Left lobe of liver (tissue), 2 donors: ENCODE measurements at regions not wholly inside any gene's neighbourhood (a gene's known extent, or its start where the extent isn't known, plus 50 kb on each side); places are given as distances from the start of the nearest gene placed in this dataset.

Experiments used
- ATAC-seq: fragments of 200-7000 bp; cut with Tn5 transposase; one replicate; pipeline ENCODE4 v1.9.1; 2020; ENCODE audit warnings: mild to moderate bottlenecking, moderate library complexity
- DNase-seq: peaks from one replicate; pipeline ENCODE4 v3.0.0-alpha.2; 2020; ENCODE audit warnings: low spot score
- donor health status: DM: no; HTN: no; CAD: no; lungs with moderate emphysema.
- donor health status: DM: no; HTN: yes; CAD: no.

GRCh38 chr10:81009296-81009695 lies 471.6 kb downstream of the SH2D4B start:
- DNase-seq (no peak), ATAC-seq (no peak)

GRCh38 chr10:81013771-81014170 lies 476.1 kb downstream of the SH2D4B start:
- DNase-seq (no peak), ATAC-seq (no peak)

DNA sequence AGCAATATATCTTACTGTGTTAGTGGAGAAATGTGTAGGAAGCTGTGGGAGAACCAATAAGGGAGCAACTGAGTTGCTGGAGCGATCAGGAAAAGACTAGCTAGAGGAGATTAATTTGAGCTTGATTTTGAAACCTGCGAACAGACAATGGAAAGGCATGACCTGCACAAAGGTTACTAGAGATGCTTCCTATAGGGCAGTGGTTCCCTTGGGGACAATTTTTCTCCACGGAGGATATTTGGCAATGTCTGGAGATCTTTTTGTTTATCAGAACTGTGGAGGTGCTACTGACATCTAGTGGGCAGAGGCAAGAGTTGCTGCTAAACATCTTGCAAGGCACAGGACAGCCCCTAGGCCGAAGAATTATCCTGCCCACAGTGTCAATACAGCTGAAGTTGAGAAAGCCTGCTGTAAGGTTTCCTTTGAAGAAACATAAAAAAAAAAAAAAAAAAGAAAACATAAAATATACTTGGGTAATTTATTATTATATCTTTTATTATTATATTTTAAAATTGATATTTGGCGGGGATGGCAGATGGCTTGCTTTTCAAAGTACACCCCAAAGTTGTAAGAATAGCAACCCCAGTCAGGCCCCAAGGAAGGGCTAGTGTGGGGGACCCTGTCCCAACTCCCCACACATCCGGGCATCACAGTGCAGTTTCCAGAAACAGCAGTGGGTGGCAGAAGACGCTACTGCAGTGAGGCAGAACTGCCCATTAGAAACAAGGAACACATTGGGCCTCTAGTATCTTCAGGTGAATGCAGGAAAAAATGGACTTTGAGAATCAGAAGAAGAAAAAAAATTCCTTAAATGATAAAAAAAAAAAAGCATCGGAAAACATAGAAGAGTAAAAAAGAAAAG lies 481.6 kb downstream of the SH2D4B start:
- ATAC-seq, result peak; percentile 94
- DNase-seq, result no peak

- ATAC-seq (no peak), DNase-seq (no peak)
Observed at GRCh38 chr10:81021428-81022129, 483.9 kb downstream of the SH2D4B start.

DNA sequence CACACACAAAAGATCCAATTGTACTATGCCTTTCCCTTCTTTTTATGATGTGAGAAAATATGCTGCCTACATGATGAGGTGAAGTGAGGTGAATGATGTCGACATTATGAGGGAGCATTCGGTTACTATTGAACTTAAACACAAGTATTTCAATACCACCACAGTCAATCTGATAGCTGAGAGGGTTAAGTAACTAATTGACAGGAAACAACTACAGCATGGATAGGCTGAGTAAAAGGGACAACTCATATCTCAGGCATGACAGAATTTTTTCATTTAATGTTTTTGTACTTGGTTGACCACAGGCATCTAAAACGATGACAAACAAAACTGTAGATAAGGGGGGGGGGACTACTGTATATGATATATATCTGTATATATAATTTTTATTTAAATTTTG lies 488.9 kb downstream of the SH2D4B start:
- no peak for ATAC-seq
- DNase-seq, result no peak

GRCh38 chr10:81027223-81027622 lies 489.5 kb downstream of the SH2D4B start:
- ATAC-seq (no peak), DNase-seq (no peak)

GRCh38 chr10:81027706-81028105 lies 490.0 kb downstream of the SH2D4B start:
- DNase-seq, result no peak
- ATAC-seq, result no peak

DNA sequence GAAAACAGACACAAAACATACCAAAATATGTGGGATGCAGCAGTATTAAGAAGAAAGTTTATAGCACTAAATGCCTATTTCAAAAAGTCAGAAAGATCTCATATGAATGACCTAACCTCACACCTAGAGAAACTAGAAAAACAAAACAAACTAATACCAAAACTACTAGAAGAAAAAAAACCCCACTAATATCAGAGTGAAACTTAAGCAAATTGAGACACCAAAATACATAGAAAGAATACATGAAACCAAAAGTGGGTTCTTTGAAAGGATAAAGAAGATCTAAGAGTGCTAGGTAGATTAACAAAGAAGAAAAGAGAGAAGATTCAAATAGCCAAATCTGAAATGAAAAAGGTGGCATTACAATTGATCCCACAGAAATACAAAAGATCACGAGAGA lies 494.1 kb downstream of the SH2D4B start:
- ATAC-seq (no peak), DNase-seq (no peak)

DNA sequence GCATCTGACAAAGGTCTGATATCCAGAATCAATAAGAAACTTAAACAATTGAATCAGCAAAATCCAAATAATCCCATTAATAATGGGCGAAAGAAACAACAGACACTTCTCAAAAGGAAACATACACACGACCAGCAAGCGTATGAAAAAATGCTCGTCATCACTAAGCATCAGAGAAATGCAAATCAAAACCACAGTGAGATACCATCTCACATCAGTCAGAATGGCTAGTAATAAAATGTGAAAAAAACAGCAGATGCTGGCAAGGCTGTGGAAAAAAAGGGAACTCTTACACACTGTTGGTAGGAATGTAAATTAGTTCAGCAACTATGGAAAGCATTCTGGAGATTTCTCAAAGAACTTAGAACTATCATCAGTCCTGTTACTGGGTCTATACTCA lies 496.7 kb downstream of the SH2D4B start:
- ATAC-seq, result no peak
- no peak for DNase-seq

DNA sequence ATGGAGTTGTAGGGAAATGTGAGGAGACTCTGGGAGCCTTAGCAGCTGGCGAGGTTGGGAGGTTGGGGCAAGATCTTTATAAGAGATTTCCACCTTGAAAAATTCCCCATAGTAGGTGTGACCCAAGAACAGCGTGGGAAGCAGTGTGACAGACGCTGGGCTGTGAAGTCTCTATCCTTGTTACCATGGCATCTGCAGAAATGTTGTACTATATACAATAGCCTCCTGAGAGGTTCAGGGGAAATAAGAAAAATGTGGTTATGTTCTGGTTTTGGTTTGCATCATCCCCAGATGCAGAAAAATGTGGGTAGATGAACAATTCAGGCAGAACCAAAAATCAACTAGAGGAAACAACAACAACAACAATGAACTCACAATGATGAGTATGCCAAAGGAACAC lies 498.6 kb downstream of the SH2D4B start:
- DNase-seq (no peak), ATAC-seq (no peak)

DNA sequence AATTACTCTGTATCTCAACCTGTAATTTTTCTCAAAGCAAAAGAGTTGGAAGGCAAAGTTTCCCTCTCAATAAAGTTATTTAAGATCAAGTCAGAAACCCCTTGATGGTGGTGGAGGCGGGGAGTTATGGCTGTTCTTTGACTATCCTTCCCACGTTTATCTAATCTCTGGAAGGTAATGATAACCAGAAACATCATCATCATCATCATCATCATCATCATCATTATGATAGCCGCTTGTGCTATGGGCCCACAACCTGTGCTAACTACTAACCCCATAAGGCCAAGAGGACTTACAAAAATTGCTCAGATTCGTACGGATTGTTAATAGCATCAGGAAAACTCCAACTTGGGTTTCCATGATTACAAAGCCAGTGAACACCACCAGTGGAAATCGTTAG lies 502.3 kb downstream of the SH2D4B start:
- DNase-seq (no peak), ATAC-seq (no peak)

DNA sequence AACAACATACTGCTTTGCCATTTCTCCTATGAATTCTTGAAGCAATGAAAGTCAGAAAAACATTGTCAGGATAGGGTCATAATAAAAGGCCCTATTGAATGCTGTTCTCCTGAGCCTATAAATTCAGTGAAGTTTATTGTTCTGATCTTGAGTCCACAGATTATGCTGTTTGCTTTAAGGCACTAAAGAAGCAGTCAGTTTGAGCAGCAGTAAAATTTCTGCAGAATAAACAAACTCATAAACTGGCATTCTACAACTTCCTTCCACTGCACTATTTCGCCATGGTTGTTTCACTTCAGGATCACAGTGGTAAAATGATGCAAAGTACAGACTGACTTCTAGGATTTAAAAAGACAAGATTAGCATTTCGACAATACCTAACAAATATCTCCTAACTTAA lies 503.2 kb downstream of the SH2D4B start:
- DNase-seq, result no peak

DNA sequence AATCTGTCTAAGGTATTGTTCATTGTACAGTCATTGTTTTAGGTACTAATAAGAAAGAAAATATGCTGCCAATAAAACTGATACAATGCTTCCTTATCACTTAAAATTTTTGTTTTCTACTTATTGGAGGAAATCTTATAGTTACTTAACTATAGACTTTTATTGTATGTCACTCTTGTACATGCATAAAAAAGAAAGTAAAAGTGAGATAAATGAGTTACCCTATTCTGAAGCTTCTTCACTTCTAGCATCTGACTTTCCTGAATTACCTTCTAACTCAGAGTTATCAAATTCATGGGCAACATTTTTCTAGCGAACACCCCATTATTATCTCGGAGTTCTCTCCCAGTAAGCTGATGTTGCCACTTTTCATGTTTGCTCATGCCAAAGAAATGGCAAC lies 504.9 kb downstream of the SH2D4B start:
- no peak for ATAC-seq
- no peak for DNase-seq

More for the DNA sequence above, 503.2 kb downstream of the SH2D4B start:
- ATAC-seq, result no peak

DNA sequence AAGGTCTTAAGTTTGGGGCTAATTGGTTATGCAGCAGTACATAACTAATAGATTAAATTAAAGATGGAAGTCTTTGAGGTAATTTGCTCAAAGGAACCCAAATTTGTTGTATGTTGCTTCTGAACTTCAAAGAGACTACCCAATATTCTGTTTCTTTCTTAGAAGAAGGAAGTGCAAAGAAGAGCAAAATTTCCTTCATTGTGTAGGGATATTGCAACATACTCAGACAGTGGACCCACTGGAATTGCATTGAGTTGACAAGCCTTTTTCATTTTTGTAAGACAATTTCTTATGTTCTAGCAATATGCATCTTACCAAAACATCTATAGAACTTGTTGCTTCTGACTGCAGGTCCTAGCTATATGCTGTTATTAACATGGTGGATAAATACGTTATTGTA lies 527.8 kb downstream of the SH2D4B start:
- no peak for DNase-seq

DNA sequence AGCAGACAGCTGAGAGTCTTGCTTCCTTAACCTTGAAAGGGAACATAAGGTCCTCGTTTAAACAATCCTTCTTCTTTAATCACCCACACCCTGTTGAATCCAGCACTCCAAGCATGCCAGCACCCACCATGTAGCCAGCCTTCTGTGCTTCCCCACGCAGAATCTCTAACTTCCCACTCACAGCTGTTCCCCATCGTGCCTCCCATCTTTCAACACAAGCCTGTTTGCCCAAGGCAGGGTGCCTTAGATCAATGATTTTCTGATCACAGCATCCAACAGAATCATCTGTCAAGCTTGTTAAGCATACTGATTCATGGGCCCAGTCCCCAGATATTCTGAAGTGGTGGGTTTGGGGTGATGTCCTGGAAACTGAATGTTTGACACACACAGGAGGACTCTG lies 530.8 kb downstream of the SH2D4B start:
- DNase-seq, result no peak
- ATAC-seq, result no peak

More for the DNA sequence above, 527.8 kb downstream of the SH2D4B start:
- ATAC-seq, result no peak

GRCh38 chr10:81071087-81071796 lies 533.5 kb downstream of the SH2D4B start:
- ATAC-seq (no peak), DNase-seq (no peak)

DNA sequence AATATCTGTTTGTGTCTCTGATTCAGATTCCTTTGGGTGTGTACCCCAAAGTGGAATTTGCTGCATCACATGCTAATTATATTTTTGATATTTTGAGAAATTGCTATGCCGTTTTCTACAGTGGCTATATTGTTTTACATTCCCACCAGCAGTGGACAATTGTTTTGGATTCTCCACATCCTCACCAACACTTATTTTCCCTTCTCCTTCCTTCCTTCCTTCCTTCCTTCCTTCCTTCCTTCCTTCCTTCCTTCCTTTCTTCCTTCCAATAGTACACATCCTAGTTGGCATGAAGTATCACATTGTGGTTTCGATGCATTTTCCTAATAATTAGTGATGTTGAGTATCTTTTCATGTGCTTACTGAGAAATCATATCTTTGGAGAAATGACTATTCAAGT lies 535.5 kb downstream of the SH2D4B start:
- no peak for DNase-seq
- no peak for ATAC-seq

DNA sequence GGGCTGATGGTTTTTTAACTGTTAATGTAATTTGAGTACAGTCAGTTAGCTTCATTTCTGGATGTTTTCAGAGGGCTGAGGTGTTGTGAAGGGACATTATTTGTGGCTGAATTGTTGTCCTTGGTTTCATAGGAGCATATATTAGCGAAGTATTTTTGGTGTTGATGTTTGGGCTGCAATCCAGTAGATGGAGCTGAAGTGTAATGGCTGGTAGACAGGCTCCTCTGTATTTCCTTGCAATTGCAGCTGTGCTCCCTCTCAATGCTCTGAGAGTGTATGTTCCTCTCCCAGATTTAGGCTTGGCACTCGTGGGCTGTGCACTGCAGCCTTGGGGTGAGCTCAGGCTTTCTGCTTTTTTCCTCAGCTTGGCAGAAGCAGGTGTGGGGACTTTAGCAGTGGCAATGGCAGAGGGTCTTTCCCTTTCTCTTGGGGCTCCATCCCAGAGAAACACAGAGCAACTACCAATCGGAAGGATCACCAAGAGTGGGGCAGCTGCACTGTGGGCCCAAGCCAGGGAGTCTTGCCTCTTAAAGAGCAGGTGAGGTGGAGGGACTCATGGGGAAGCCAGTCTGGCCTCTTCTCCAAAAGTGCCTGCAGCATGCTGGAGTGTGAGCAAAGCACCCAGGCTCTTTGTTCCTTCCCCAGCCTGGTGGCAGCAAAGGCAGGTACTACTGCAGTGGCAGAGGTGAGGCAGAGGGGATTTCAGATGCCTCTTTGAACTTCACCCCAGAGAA lies 544.4 kb downstream of the SH2D4B start:
- ATAC-seq, result peak; percentile 68
- DNase-seq, result no peak

- ATAC-seq (no peak), DNase-seq (no peak)
Observed at GRCh38 chr10:81082621-81083376, 545.1 kb downstream of the SH2D4B start.

GRCh38 chr10:81093056-81093455 lies 555.4 kb downstream of the SH2D4B start:
- no peak for DNase-seq
- ATAC-seq, result no peak
